ENCODE measurements at regions not wholly inside any gene's neighbourhood (a gene's known extent, or its start where the extent isn't known, plus 50 kb on each side); places are given as distances from the start of the nearest gene placed in this dataset.

DNA sequence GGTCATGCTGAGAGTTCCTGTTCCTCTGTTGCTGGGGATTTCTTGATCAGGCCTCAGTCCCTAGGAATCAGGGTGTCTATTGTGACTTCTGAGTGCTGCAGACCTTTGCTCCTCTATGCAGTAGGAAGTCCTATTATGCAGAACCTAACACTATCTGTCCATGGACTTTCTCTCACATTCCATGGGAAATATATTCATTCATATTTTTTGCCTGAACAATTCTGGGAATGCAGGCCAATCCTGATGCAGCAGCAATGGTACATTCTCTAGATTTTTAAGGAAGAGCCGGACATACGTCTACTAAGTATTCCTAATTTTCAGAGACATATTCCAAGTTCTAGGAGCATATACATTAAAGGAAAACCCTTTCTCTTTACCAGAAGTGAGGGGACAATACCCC lies 61.1 kb upstream of the C1orf87 start:
- TF ChIP-seq, protein P1, sequence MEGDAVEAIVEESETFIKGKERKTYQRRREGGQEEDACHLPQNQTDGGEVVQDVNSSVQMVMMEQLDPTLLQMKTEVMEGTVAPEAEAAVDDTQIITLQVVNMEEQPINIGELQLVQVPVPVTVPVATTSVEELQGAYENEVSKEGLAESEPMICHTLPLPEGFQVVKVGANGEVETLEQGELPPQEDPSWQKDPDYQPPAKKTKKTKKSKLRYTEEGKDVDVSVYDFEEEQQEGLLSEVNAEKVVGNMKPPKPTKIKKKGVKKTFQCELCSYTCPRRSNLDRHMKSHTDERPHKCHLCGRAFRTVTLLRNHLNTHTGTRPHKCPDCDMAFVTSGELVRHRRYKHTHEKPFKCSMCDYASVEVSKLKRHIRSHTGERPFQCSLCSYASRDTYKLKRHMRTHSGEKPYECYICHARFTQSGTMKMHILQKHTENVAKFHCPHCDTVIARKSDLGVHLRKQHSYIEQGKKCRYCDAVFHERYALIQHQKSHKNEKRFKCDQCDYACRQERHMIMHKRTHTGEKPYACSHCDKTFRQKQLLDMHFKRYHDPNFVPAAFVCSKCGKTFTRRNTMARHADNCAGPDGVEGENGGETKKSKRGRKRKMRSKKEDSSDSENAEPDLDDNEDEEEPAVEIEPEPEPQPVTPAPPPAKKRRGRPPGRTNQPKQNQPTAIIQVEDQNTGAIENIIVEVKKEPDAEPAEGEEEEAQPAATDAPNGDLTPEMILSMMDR (conservative IDR thresholded peaks at IDR 0.05; ENCODE audit: low read depth, low read length) = no peak
- TF ChIP-seq EZH2 (IDR thresholded peaks at IDR 0.05; ENCODE audit: borderline replicate concordance, low read depth, low read length, poor library complexity, severe bottlenecking) = no peak

Measured in A673 (cell line).